ENCODE measurements at regions not wholly inside any gene's neighbourhood (a gene's known extent, or its start where the extent isn't known, plus 50 kb on each side); places are given as distances from the start of the nearest gene placed in this dataset.

- WGBS, 2 donors, result 13 to 80% methylated on average over 1 to 35 of the region's 55 CpGs
- H3K9me3 ChIP-seq, result no peaks in the 10 kb centered on the region
- no peak overlapping the region for H3K27ac ChIP-seq
- DNase-seq, result no peak
- TF ChIP-seq CTCF (IDR thresholded peaks at IDR 0.05) (no peak), POLR2A (IDR thresholded peaks at IDR 0.05) (no peak)
- no peaks in the 10 kb centered on the region for H3K36me3 ChIP-seq (ENCODE audit: low read depth, missing control alignments)
- H3K4me3 ChIP-seq, result no peak overlapping the region
- peaks cover 4% of the 10 kb centered on the region for H3K4me1 ChIP-seq
- intact Hi-C loops (cut with DNase I; ENCODE audit: low total_unique reads), result no loop called here
- H3K27me3 ChIP-seq, result no peaks in the 10 kb centered on the region
These were observed 65.4 kb upstream of the NKX1-1 start for GRCh38 chr4:1471443-1472147.

- intact Hi-C loops (cut with DNase I; ENCODE audit: low total_unique reads), result no loop called here
- Histone ChIP-seq H3K36me3 (ENCODE audit: low read depth, missing control alignments) (no peaks in the 10 kb centered on the region), H3K4me1 (peaks cover 4% of the 10 kb centered on the region), H3K27ac (no peak overlapping the region), H3K9me3 (no peaks in the 10 kb centered on the region), H3K27me3 (no peaks in the 10 kb centered on the region), H3K4me3 (no peak overlapping the region)
- TF ChIP-seq POLR2A (IDR thresholded peaks at IDR 0.05) (no peak), CTCF (IDR thresholded peaks at IDR 0.05) (no peak)
- WGBS, 2 donors, result 70 to 79% methylated on average over 12 of the region's 12 CpGs
- DNase-seq, result no peak
These were observed 64.7 kb upstream of the NKX1-1 start for GRCh38 chr4:1470816-1471442.

GRCh38 chr4:1470393-1470670 lies 64.1 kb upstream of the NKX1-1 start:
- no peak overlapping the region for H3K27ac ChIP-seq
- intact Hi-C loops (cut with DNase I; ENCODE audit: low total_unique reads), result no loop called here
- TF ChIP-seq POLR2A (IDR thresholded peaks at IDR 0.05), result no peak
- TF ChIP-seq CTCF (IDR thresholded peaks at IDR 0.05), result no peak
- H3K27me3 ChIP-seq, result no peaks in the 10 kb centered on the region
- 24 to 67% methylated on average over 5 to 7 of the region's 7 CpGs for WGBS, 2 donors
- no peak for DNase-seq
- H3K4me3 ChIP-seq, result no peak overlapping the region
- H3K36me3 ChIP-seq (ENCODE audit: low read depth, missing control alignments), result no peaks in the 10 kb centered on the region
- no peaks in the 10 kb centered on the region for H3K9me3 ChIP-seq
- H3K4me1 ChIP-seq, result peaks cover 4% of the 10 kb centered on the region

- H3K4me1 ChIP-seq, result peaks cover 4% of the 10 kb centered on the region
- H3K27me3 ChIP-seq, result no peaks in the 10 kb centered on the region
- intact Hi-C loops (cut with DNase I; ENCODE audit: low total_unique reads), result no loop called here
- 67 to 82% methylated on average over 18 to 24 of the region's 24 CpGs for WGBS, 2 donors
- TF ChIP-seq POLR2A (IDR thresholded peaks at IDR 0.05) (no peak), CTCF (IDR thresholded peaks at IDR 0.05) (no peak)
- no peaks in the 10 kb centered on the region for H3K36me3 ChIP-seq (ENCODE audit: low read depth, missing control alignments)
- H3K27ac ChIP-seq, result no peak overlapping the region
- H3K9me3 ChIP-seq, result no peaks in the 10 kb centered on the region
- H3K4me3 ChIP-seq, result no peak overlapping the region
- DNase-seq, result peak; percentile 55
These were observed 63.6 kb upstream of the NKX1-1 start for GRCh38 chr4:1469607-1470392.

Measured in testis (tissue), 2 donors.